IPS-20b (cell line): ENCODE measurements at regions not wholly inside any gene's neighbourhood (a gene's known extent, or its start where the extent isn't known, plus 50 kb on each side); places are given as distances from the start of the nearest gene placed in this dataset.
"Not testable (repeated sequence)": the region's sequence is repeated elsewhere in the genome, so short reads cannot be mapped to it uniquely, and the experiment has no call there.

ENCODE experiments used
- H3K27ac ChIP-seq: one replicate; pipeline ENCODE4 v1.5.1; 2013; ENCODE audit warnings: low read length
- H3K27me3 ChIP-seq: 2 replicates; pipeline ENCODE4 v1.6.1; 2013; ENCODE audit warnings: mild to moderate bottlenecking, low read length, inconsistent platforms; ENCODE audit not compliant: insufficient read depth
- H3K36me3 ChIP-seq: 2 replicates; pipeline ENCODE4 v1.6.1; 2013; ENCODE audit warnings: low read depth, mild to moderate bottlenecking, inconsistent platforms, low read length, moderate library complexity; ENCODE audit not compliant: insufficient read depth
- H3K4me1 ChIP-seq: 2 replicates; pipeline ENCODE4 v1.6.1; 2013; ENCODE audit warnings: mild to moderate bottlenecking, control low read depth, inconsistent platforms, low read length, moderate library complexity; ENCODE audit not compliant: insufficient read depth
- H3K4me3 ChIP-seq: 2 replicates; pipeline ENCODE4 v1.5.1; 2013; ENCODE audit warnings: mild to moderate bottlenecking, low read length, inconsistent platforms
- H3K9ac ChIP-seq: 2 replicates; pipeline ENCODE4 v1.6.1; 2013; ENCODE audit warnings: low read depth, mild to moderate bottlenecking, inconsistent platforms, low read length, moderate library complexity
- H3K9me3 ChIP-seq: 2 replicates; pipeline ENCODE4 v1.6.1; 2013; ENCODE audit warnings: mild to moderate bottlenecking, low read depth, low read length, inconsistent platforms; ENCODE audit not compliant: insufficient read depth

- H3K9ac ChIP-seq, H3K27me3 ChIP-seq, H3K4me3 ChIP-seq, H3K27ac ChIP-seq, H3K9me3 ChIP-seq, H3K36me3 ChIP-seq, H3K4me1 ChIP-seq: not testable (repeated sequence)
Measured at GRCh38 chr16:22572331-22573224, 61.9 kb downstream of the NPIPB5 start.

- not testable (repeated sequence) for H3K36me3 ChIP-seq, H3K4me1 ChIP-seq
Measured at GRCh38 chr16:22573225-22573530, 62.5 kb downstream of the NPIPB5 start.

GRCh38 chr16:22576506-22576905 lies 65.8 kb downstream of the NPIPB5 start:
- H3K36me3 ChIP-seq, H3K9me3 ChIP-seq, H3K9ac ChIP-seq, H3K4me1 ChIP-seq, H3K27ac ChIP-seq, H3K27me3 ChIP-seq, H3K4me3 ChIP-seq: not testable (repeated sequence)

More at GRCh38 chr16:22573225-22573530, 62.5 kb downstream of the NPIPB5 start:
- not testable (repeated sequence) for H3K27me3 ChIP-seq, H3K4me3 ChIP-seq, H3K27ac ChIP-seq, H3K9ac ChIP-seq, H3K9me3 ChIP-seq

GRCh38 chr16:22583195-22583594 lies 72.5 kb downstream of the NPIPB5 start:
- not testable (repeated sequence) for H3K27me3 ChIP-seq, H3K4me3 ChIP-seq, H3K4me1 ChIP-seq, H3K27ac ChIP-seq, H3K36me3 ChIP-seq, H3K9ac ChIP-seq, H3K9me3 ChIP-seq

GRCh38 chr16:22584459-22584858 lies 73.8 kb downstream of the NPIPB5 start:
- not testable (repeated sequence) for H3K9me3 ChIP-seq, H3K27me3 ChIP-seq, H3K4me3 ChIP-seq, H3K4me1 ChIP-seq, H3K36me3 ChIP-seq, H3K9ac ChIP-seq, H3K27ac ChIP-seq

GRCh38 chr16:22584941-22585340 lies 74.2 kb downstream of the NPIPB5 start:
- H3K27ac ChIP-seq, H3K4me3 ChIP-seq, H3K4me1 ChIP-seq: not testable (repeated sequence)

GRCh38 chr16:22585431-22585830 lies 74.7 kb downstream of the NPIPB5 start:
- not testable (repeated sequence) for H3K9ac ChIP-seq, H3K4me1 ChIP-seq, H3K4me3 ChIP-seq, H3K36me3 ChIP-seq, H3K27me3 ChIP-seq, H3K9me3 ChIP-seq, H3K27ac ChIP-seq

More at GRCh38 chr16:22584941-22585340, 74.2 kb downstream of the NPIPB5 start:
- not testable (repeated sequence) for H3K27me3 ChIP-seq, H3K9ac ChIP-seq, H3K36me3 ChIP-seq, H3K9me3 ChIP-seq

- H3K4me3 ChIP-seq, H3K9me3 ChIP-seq, H3K36me3 ChIP-seq, H3K27ac ChIP-seq, H3K9ac ChIP-seq, H3K4me1 ChIP-seq, H3K27me3 ChIP-seq: not testable (repeated sequence)
Measured at GRCh38 chr16:22586732-22587131, 76.0 kb downstream of the NPIPB5 start.

- not testable (repeated sequence) for H3K9me3 ChIP-seq, H3K4me1 ChIP-seq, H3K36me3 ChIP-seq, H3K4me3 ChIP-seq, H3K27ac ChIP-seq, H3K27me3 ChIP-seq, H3K9ac ChIP-seq
Measured at GRCh38 chr16:22589757-22590156, 79.1 kb downstream of the NPIPB5 start.

GRCh38 chr16:22596445-22597045 lies 85.9 kb downstream of the NPIPB5 start:
- H3K36me3 ChIP-seq, H3K9ac ChIP-seq: not testable (repeated sequence)

GRCh38 chr16:22603744-22604143 lies 93.1 kb downstream of the NPIPB5 start:
- not testable (repeated sequence) for H3K9me3 ChIP-seq

More at GRCh38 chr16:22596445-22597045, 85.9 kb downstream of the NPIPB5 start:
- H3K4me1 ChIP-seq, H3K27ac ChIP-seq, H3K27me3 ChIP-seq, H3K9me3 ChIP-seq, H3K4me3 ChIP-seq: not testable (repeated sequence)

GRCh38 chr16:22606619-22607018 lies 95.9 kb downstream of the NPIPB5 start:
- not testable (repeated sequence) for H3K9ac ChIP-seq, H3K4me3 ChIP-seq, H3K4me1 ChIP-seq, H3K27me3 ChIP-seq, H3K9me3 ChIP-seq, H3K27ac ChIP-seq, H3K36me3 ChIP-seq

More at GRCh38 chr16:22603744-22604143, 93.1 kb downstream of the NPIPB5 start:
- H3K27ac ChIP-seq, H3K4me3 ChIP-seq, H3K4me1 ChIP-seq, H3K36me3 ChIP-seq, H3K27me3 ChIP-seq, H3K9ac ChIP-seq: not testable (repeated sequence)
